ENCODE measurements at regions not wholly inside any gene's neighbourhood (a gene's known extent, or its start where the extent isn't known, plus 50 kb on each side); places are given as distances from the start of the nearest gene placed in this dataset.

DNA sequence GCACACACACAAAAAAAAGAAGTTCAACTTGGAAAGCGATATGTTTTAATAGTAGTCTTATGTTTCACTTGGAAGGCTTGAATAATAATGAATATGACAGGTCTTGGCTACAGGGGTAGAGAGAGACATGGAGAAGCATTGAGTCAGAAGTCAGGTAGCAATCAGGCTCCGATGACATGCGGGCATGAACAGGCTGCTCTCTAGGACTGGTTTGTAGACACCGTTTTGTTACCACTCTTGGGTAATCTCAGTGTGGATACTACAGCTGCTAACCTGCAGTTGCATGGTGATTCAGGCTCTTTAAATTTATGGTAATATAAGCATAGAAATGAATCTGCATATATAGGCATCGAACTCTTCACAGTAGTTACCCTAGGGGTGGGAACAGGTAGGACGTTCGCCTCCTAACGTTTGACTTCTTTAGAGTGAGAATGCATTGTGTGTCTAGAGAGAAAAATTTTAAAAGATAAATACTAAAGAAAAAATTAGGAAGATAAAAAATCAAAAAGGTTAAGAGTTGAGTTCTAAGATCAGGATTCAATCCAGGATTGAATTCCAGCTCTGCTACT is 241.6 kb upstream of the KBTBD8 start:
- ChIA-PET CTCF (no interaction called here), POLR2A (ENCODE audit: unreplicated experiment) (no interaction called here)
- no peak for DNase-seq
- BruUV-seq (replicated peaks): no TSS peak
- H3K4me3 ChIP-seq: no peak overlapping the region
- H3K79me2 ChIP-seq (ENCODE audit: low read depth): no peaks in the 10 kb centered on the region
- intact Hi-C loops (cut with micrococcal nuclease; ENCODE audit: unreplicated experiment): no loop called here
- no peaks in the 10 kb centered on the region for H3K36me3 ChIP-seq (ENCODE audit: low read depth)
- no peak overlapping the region for H3K4me2 ChIP-seq
- TF ChIP-seq EZH2 (IDR thresholded peaks at IDR 0.05; ENCODE audit: low read depth): no peak
- TF ChIP-seq, protein P1, sequence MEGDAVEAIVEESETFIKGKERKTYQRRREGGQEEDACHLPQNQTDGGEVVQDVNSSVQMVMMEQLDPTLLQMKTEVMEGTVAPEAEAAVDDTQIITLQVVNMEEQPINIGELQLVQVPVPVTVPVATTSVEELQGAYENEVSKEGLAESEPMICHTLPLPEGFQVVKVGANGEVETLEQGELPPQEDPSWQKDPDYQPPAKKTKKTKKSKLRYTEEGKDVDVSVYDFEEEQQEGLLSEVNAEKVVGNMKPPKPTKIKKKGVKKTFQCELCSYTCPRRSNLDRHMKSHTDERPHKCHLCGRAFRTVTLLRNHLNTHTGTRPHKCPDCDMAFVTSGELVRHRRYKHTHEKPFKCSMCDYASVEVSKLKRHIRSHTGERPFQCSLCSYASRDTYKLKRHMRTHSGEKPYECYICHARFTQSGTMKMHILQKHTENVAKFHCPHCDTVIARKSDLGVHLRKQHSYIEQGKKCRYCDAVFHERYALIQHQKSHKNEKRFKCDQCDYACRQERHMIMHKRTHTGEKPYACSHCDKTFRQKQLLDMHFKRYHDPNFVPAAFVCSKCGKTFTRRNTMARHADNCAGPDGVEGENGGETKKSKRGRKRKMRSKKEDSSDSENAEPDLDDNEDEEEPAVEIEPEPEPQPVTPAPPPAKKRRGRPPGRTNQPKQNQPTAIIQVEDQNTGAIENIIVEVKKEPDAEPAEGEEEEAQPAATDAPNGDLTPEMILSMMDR (conservative IDR thresholded peaks at IDR 0.05): no peak
- peaks cover 3% of the 10 kb centered on the region; the same call in 1 of the 2 replicates for H3K9me3 ChIP-seq (ENCODE audit: insufficient read depth, low read depth)
- no peaks in the 10 kb centered on the region for H3K27me3 ChIP-seq (ENCODE audit: insufficient read depth, low read depth)
- peaks cover 13% of the 10 kb centered on the region for H3K4me1 ChIP-seq (replicated peaks; ENCODE audit: insufficient read depth)
- no peaks in the 10 kb centered on the region for H3F3A ChIP-seq (ENCODE audit: insufficient read depth, low read depth)
- H2AFZ ChIP-seq: no peak overlapping the region
- no peaks in the 10 kb centered on the region for H4K20me1 ChIP-seq (ENCODE audit: insufficient read depth)
- no peak overlapping the region for H3K27ac ChIP-seq
- no peaks in the 10 kb centered on the region for H3K9me2 ChIP-seq (ENCODE audit: insufficient read depth)

DNA sequence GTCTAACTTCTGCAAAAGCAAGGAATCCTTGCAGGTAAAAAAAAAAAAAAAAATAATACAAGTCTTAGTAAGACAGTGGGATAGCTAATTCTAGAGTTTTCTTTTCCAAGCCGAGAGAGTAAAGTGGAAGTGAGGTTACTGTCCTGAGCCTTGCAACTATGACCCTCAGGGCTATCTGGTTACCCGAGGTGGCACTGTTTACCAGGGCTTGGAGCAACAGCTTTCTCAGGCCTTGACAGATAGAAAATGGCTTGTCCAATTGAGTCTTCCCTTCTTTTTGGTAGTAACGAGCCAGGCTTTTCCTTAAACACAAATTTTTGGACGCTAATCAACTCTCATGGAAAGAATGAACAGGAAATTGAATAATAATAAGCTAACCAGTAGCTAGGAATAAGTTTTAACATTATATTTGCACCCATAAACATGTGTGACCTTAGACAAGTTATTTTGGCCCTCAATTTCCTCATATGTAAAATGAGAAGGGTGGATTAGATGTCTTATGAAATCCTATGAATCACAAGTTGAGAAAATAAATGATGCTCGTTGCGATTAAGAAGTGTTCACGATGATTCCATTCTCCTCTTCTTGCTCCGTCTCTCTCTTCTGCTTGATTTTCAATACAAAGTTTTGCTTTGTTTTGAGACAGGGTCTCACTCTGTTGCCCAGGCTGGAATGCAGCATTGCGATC is 236.9 kb upstream of the KBTBD8 start:
- peak overlapping the region; percentile 58; the same call in 1 of the 2 replicates for H2AFZ ChIP-seq
- no peaks in the 10 kb centered on the region for H3K27me3 ChIP-seq (ENCODE audit: insufficient read depth, low read depth)
- no peaks in the 10 kb centered on the region for H3K9me2 ChIP-seq (ENCODE audit: insufficient read depth)
- ChIA-PET CTCF (no interaction called here), POLR2A (ENCODE audit: unreplicated experiment) (no interaction called here)
- H3K27ac ChIP-seq: peak overlapping the region; percentile 69
- no peaks in the 10 kb centered on the region for H3K79me2 ChIP-seq (ENCODE audit: low read depth)
- peaks cover 10% of the 10 kb centered on the region; the same call in 1 of the 2 replicates for H3F3A ChIP-seq (ENCODE audit: insufficient read depth, low read depth)
- H3K36me3 ChIP-seq (ENCODE audit: low read depth): no peaks in the 10 kb centered on the region
- peaks cover 3% of the 10 kb centered on the region; the same call in 1 of the 2 replicates for H3K9me3 ChIP-seq (ENCODE audit: insufficient read depth, low read depth)
- H3K4me2 ChIP-seq: peak overlapping the region; percentile 32
- intact Hi-C loops (cut with micrococcal nuclease; ENCODE audit: unreplicated experiment): no loop called here
- TF ChIP-seq, protein P1 (conservative IDR thresholded peaks at IDR 0.05): no peak
- no peak for TF ChIP-seq EZH2 (IDR thresholded peaks at IDR 0.05; ENCODE audit: low read depth)
- peak in 1 of 2 experiments; percentile 38 for DNase-seq
- H3K4me1 ChIP-seq (replicated peaks; ENCODE audit: insufficient read depth): peaks cover 30% of the 10 kb centered on the region
- no TSS peak for BruUV-seq (replicated peaks)
- H4K20me1 ChIP-seq (ENCODE audit: insufficient read depth): no peaks in the 10 kb centered on the region
- no peak overlapping the region for H3K4me3 ChIP-seq

DNA sequence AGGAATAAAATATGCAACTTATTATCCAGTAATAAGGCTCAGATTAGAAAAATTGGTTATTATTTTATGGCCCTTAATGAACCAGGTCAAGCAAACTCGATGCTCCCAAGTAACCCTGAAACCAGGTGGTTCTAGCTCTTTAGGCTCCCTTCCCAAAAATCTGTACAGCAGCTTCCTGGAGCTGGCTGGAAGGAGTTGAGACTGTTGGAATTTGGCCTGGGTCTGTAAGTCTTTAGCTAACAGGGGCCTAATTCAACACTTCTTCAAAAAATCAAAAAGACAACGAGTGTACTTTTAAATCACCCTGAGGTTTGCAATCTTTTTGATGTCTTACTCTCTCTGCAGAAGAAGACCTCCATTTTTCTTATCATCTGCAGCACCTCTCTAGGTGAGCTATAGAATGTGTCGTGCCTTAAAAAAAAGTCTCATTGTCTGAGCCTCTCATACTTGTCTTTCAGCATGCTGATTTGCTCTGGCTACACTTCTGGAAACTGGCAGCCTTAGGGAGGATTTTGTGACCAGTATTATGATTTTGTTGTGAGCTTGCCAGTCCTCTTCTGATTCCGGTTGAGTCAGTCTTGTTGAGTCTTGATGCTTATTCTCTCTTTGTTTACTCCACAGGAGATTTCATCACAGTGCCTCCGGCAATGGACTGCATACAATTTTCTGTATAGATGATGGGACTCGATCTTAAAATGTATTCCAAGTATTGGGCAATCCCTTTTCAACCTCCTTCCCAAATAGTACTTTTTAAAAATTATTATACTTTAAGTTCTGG is 235.0 kb upstream of the KBTBD8 start:
- H4K20me1 ChIP-seq (ENCODE audit: insufficient read depth): no peaks in the 10 kb centered on the region
- H3K9me2 ChIP-seq (ENCODE audit: insufficient read depth): no peaks in the 10 kb centered on the region
- intact Hi-C loops (cut with micrococcal nuclease; ENCODE audit: unreplicated experiment): no loop called here
- peaks cover 3% of the 10 kb centered on the region; the same call in 1 of the 2 replicates for H3K9me3 ChIP-seq (ENCODE audit: insufficient read depth, low read depth)
- H3F3A ChIP-seq (ENCODE audit: insufficient read depth, low read depth): peaks cover 10% of the 10 kb centered on the region; the same call in 1 of the 2 replicates
- no peak for TF ChIP-seq EZH2 (IDR thresholded peaks at IDR 0.05; ENCODE audit: low read depth)
- TF ChIP-seq, protein P1 (conservative IDR thresholded peaks at IDR 0.05): no peak
- no TSS peak for BruUV-seq (replicated peaks)
- H2AFZ ChIP-seq: no peak overlapping the region
- no peaks in the 10 kb centered on the region for H3K36me3 ChIP-seq (ENCODE audit: low read depth)
- CTCF ChIA-PET: no interaction called here
- DNase-seq: peak in 1 of 2 experiments; percentile 75
- peak overlapping the region; percentile 59 for H3K27ac ChIP-seq
- no peak overlapping the region for H3K4me3 ChIP-seq
- POLR2A ChIA-PET (ENCODE audit: unreplicated experiment): no interaction called here
- H3K27me3 ChIP-seq (ENCODE audit: insufficient read depth, low read depth): no peaks in the 10 kb centered on the region
- no peaks in the 10 kb centered on the region for H3K79me2 ChIP-seq (ENCODE audit: low read depth)
- peak overlapping the region; percentile 34 for H3K4me2 ChIP-seq
- H3K4me1 ChIP-seq (replicated peaks; ENCODE audit: insufficient read depth): peaks cover 30% of the 10 kb centered on the region
